Endodermal cell (in vitro differentiated cells): ENCODE measurements at regions not wholly inside any gene's neighbourhood (a gene's known extent, or its start where the extent isn't known, plus 50 kb on each side); places are given as distances from the start of the nearest gene placed in this dataset.

Experiments used
- DNase-seq: peaks from one replicate; pipeline ENCODE4 v3.0.0-alpha.2; 2017
- H3K27ac ChIP-seq: 2 replicates; pipeline ENCODE4 v1.5.1; 2013; ENCODE audit warnings: mild to moderate bottlenecking, low read depth, low read length, moderate library complexity
- H3K27me3 ChIP-seq: 2 replicates; pipeline ENCODE4 v1.6.1; 2013; ENCODE audit warnings: mild to moderate bottlenecking, low read length, moderate library complexity; ENCODE audit not compliant: insufficient read depth, control insufficient read depth, poor library complexity, severe bottlenecking
- H3K36me3 ChIP-seq: 2 replicates; pipeline ENCODE4 v1.7.0; 2013; ENCODE audit warnings: mild to moderate bottlenecking, low read length, moderate library complexity; ENCODE audit not compliant: control insufficient read depth, insufficient read depth
- H3K4me1 ChIP-seq: one replicate; pipeline ENCODE4 v1.7.0; 2013; ENCODE audit warnings: low read length; ENCODE audit not compliant: control insufficient read depth, insufficient read depth
- H3K4me3 ChIP-seq: 2 replicates; pipeline ENCODE4 v1.5.1; 2013; ENCODE audit warnings: mild to moderate bottlenecking, low read length, moderate library complexity
- H3K9ac ChIP-seq: 2 replicates; pipeline ENCODE4 v1.6.1; 2013; ENCODE audit warnings: mild to moderate bottlenecking, low read length, moderate library complexity; ENCODE audit not compliant: poor library complexity, severe bottlenecking; ENCODE audit errors: extremely low read depth
- H3K9me3 ChIP-seq: 2 replicates; pipeline ENCODE4 v1.6.1; 2013; ENCODE audit warnings: mild to moderate bottlenecking, low read length, moderate library complexity; ENCODE audit not compliant: control insufficient read depth
- H3K27ac Mint-ChIP-seq: 2 replicates; pipeline ENCODE4 v1.8.0; 2020; ENCODE audit warnings: mixed read lengths
- H3K27me3 Mint-ChIP-seq: 2 replicates; pipeline ENCODE4 v1.8.0; 2021; ENCODE audit warnings: mild to moderate bottlenecking, mixed read lengths; ENCODE audit not compliant: insufficient read depth
- H3K36me3 Mint-ChIP-seq: 2 replicates; pipeline ENCODE4 v1.8.0; 2020; ENCODE audit warnings: low read depth, mixed read lengths
- H3K4me1 Mint-ChIP-seq: 2 replicates; pipeline ENCODE4 v1.8.0; 2020; ENCODE audit warnings: mixed read lengths
- H3K4me3 Mint-ChIP-seq: 2 replicates; pipeline ENCODE4 v1.8.0; 2020; ENCODE audit warnings: mild to moderate bottlenecking, moderate library complexity, mixed read lengths
- H3K9me3 Mint-ChIP-seq: 2 replicates; pipeline ENCODE4 v1.8.0; 2020; ENCODE audit warnings: mild to moderate bottlenecking, mixed read lengths
- WGBS, 2 experiments: methylation state at CpG; one replicate each; pipeline versions ENCODE4 v1.1.5 to v1.1.7; 2013; ENCODE audit warnings: missing lambda C conversion rate in 2 of 2, mixed read lengths in 1 of 2; ENCODE audit not compliant: insufficient coverage in 1 of 2, insufficient read length in 1 of 2; 5-methylcytosine and 5-hydroxymethylcytosine counted together
- TF ChIP-seq, protein P1 (sequence below): fragments of 200-600 bp; sonication (generic); conservative IDR thresholded peaks from 2 replicates; pipeline ENCODE4 v1.5.0; 2021; ENCODE audit warnings: antibody characterized with exemption, mild to moderate bottlenecking

DNA sequence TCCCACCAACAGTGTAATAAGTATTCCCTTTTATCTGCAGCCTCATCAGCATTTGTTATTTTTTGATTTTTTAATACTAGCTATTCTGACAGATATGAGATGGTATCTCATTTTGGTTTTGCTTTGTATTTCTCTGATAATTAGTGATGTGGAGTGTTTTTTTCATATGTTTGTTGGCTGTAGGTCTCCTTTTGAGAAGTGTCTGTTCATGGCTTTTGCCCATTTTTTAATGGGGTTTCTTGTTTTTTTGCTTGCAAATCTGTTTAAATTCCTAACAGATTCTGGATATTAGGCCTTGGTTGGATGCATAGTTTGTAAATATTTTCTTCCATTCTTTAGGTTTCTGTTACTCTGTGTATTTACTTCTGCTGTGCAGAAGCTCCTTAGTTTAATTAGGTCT is 445.4 kb upstream of the DAB2 start:
- Mint-ChIP-seq H3K4me3 (no peak overlapping the region), H3K27me3 (no peaks in the 10 kb centered on the region), H3K27ac (no peak overlapping the region), H3K36me3 (no peaks in the 10 kb centered on the region), H3K4me1 (no peaks in the 10 kb centered on the region), H3K9me3 (peaks cover 16% of the 10 kb centered on the region)
- H3K27me3 ChIP-seq: no peaks in the 10 kb centered on the region
- DNase-seq: no peak
- peaks cover 17% of the 10 kb centered on the region for H3K9me3 ChIP-seq
- no peak overlapping the region for H3K27ac ChIP-seq
- H3K4me1 ChIP-seq: no peaks in the 10 kb centered on the region
- H3K4me3 ChIP-seq: no peak overlapping the region
- H3K9ac ChIP-seq: no peak overlapping the region
- H3K36me3 ChIP-seq: no peaks in the 10 kb centered on the region
- TF ChIP-seq, protein P1, sequence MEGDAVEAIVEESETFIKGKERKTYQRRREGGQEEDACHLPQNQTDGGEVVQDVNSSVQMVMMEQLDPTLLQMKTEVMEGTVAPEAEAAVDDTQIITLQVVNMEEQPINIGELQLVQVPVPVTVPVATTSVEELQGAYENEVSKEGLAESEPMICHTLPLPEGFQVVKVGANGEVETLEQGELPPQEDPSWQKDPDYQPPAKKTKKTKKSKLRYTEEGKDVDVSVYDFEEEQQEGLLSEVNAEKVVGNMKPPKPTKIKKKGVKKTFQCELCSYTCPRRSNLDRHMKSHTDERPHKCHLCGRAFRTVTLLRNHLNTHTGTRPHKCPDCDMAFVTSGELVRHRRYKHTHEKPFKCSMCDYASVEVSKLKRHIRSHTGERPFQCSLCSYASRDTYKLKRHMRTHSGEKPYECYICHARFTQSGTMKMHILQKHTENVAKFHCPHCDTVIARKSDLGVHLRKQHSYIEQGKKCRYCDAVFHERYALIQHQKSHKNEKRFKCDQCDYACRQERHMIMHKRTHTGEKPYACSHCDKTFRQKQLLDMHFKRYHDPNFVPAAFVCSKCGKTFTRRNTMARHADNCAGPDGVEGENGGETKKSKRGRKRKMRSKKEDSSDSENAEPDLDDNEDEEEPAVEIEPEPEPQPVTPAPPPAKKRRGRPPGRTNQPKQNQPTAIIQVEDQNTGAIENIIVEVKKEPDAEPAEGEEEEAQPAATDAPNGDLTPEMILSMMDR: no peak

DNA sequence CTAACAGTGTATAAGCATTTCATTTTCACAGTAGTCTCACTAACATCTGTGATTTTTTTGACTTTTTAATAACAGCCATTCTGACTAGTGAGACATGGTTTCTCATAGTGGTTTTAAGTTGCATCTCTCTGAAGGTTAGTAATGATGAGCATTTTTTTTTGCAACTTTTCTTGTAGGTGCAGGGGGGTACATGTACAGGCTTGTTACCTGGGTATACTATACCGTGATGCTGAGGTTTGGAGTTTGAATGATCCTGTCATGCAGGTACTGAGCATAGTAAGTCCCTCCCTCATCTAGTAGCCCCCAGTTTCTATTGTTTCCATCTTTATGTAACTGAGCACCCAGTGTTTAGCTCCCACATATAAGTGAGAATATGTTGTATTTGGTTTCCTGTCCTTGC is 444.6 kb upstream of the DAB2 start:
- Histone ChIP-seq H3K9ac (no peak overlapping the region), H3K27ac (no peak overlapping the region), H3K4me1 (no peaks in the 10 kb centered on the region), H3K9me3 (peaks cover 17% of the 10 kb centered on the region), H3K27me3 (no peaks in the 10 kb centered on the region), H3K36me3 (no peaks in the 10 kb centered on the region), H3K4me3 (no peak overlapping the region)
- H3K4me1 Mint-ChIP-seq: no peaks in the 10 kb centered on the region
- 100% methylated on average over 1 of the region's 1 CpG for WGBS, 2 experiments
- H3K36me3 Mint-ChIP-seq: no peaks in the 10 kb centered on the region
- TF ChIP-seq, protein P1: no peak
- H3K9me3 Mint-ChIP-seq: peaks cover 16% of the 10 kb centered on the region
- no peak overlapping the region for H3K4me3 Mint-ChIP-seq
- DNase-seq: no peak
- no peak overlapping the region for H3K27ac Mint-ChIP-seq
- H3K27me3 Mint-ChIP-seq: no peaks in the 10 kb centered on the region

DNA sequence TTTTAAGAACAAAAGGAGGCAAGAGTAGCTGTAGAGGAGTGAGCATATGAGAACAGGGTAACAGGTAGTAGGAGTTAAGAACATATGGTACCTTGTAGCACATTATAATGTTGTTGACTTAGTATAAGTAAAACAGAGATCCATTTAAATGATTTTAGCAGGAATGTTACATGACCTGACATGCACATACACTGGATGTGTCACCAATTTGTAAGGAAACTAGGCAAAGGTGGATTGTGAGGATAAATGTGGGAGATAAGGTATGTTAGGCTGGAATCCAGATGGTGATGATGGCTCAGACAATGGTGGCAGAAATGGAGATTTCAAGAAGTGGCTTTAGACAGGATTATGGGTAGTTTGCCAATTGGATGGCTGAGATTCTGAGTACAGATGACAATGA is 443.1 kb upstream of the DAB2 start:
- peaks cover 17% of the 10 kb centered on the region for H3K9me3 ChIP-seq
- no peak overlapping the region for H3K9ac ChIP-seq
- H3K27me3 ChIP-seq: no peaks in the 10 kb centered on the region
- Mint-ChIP-seq H3K36me3 (no peaks in the 10 kb centered on the region), H3K4me3 (no peak overlapping the region), H3K4me1 (no peaks in the 10 kb centered on the region), H3K9me3 (peaks cover 16% of the 10 kb centered on the region), H3K27me3 (no peaks in the 10 kb centered on the region), H3K27ac (no peak overlapping the region)
- H3K36me3 ChIP-seq: no peaks in the 10 kb centered on the region
- H3K27ac ChIP-seq: no peak overlapping the region
- no peak overlapping the region for H3K4me3 ChIP-seq
- TF ChIP-seq, protein P1: no peak
- no peak for DNase-seq
- no peaks in the 10 kb centered on the region for H3K4me1 ChIP-seq
